ENCODE measurements at regions not wholly inside any gene's neighbourhood (a gene's known extent, or its start where the extent isn't known, plus 50 kb on each side); places are given as distances from the start of the nearest gene placed in this dataset.
A peak's percentile ranks its signal among the peaks of the same experiment; 100 is the strongest.

DNA sequence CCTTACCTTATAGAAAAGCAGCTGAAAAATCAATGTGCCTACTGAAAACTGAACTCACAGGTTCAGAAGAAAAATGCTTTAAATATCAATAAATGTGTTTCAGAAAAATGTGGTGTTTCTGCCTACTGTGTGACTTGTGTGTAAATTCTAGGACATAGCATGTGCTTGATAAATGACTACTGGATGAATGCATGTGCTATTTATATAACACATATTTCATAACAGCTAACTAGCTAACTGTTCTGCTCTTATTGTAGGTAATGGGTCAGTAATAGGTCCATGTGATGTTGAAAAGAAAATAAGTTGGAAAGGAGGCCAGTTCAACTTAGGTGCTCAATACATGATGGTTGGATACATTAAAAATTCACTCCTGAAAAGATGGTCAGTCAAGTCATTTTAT lies 993.0 kb upstream of the LCORL start:
- no peak for DNase-seq (ENCODE audit: low read depth in 4 of 4, low spot score in 2 of 4)

DNA sequence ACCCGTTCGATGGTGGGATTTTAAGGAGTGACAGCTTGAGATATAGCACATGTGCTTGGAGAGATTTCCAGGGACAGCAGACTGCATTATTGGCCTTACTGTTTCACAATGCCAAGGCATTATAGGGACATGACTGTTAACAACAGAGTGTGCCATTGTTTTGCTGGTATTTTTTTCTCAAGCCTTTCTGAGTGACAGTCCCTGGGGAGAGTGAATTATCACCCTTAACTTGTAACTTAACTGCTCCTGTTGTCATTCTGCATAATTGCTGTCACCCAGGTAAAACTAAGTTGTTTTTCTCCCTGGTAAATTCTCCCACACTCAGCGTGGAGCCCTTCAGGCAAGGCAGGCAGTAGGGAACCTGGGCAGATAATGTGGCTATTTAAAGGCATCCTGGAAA lies 989.2 kb upstream of the LCORL start:
- no peak for DNase-seq (ENCODE audit: low read depth in 4 of 4, low spot score in 2 of 4)

DNA sequence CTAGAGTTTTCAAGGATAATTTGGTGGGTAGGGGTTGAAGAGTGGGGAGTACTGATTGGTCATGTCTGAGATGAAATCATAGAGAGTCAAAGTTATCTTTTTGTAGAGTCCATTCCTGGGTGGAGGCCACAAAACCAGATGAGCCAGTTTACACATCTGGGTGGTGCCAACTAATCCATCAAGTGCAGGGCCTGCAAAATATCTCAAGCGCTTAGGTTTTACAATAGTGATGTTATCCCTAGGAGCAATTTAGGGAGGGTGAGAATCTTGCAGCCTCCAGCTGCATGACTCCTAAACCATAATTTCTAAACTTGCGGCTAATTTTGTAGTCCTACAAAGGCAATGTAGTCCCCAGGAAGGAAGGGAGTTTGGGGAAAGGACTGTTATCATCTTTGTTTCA lies 988.3 kb upstream of the LCORL start:
- no peak for DNase-seq (ENCODE audit: low read depth in 4 of 4, low spot score in 2 of 4)

DNA sequence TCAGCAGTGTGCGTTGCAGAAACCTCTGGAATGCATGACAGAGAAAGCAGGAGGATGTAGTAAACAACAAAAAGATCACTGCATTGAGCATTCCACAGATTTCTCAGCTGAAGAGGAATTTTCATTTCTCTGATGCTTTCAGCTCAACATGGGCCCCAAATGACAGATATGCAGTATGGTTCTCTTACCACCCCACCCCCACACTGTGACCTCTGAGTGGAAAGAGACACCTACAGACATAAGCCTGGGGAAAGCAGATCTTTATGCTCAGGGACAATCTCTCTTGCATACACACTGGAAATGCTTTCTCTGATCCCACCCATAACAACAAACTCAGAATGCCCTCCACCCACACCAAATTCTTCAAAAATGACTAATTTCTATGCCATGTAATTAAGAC lies 983.7 kb upstream of the LCORL start:
- no peak for DNase-seq (ENCODE audit: low read depth in 4 of 4, low spot score in 2 of 4)

DNA sequence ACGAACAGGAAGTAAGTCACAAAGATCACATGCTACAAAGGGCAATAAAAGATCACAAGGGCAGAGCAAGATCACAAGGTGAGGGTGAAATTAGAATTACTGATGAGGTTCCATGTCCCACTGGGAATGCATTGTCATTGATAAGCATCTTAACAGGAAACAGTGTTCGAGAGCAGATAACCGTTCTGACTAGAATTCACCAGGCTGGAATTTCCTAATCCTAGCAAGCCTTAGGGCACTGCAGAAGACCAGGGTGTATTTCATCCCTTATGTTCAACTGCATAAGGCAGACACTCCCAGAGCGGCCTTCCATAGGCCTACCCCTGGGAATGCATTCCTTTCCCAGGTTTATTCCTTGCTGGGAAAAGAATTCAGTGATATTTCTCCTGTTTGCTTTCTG lies 980.6 kb upstream of the LCORL start:
- no peak for DNase-seq (ENCODE audit: low read depth in 4 of 4, low spot score in 2 of 4)

DNA sequence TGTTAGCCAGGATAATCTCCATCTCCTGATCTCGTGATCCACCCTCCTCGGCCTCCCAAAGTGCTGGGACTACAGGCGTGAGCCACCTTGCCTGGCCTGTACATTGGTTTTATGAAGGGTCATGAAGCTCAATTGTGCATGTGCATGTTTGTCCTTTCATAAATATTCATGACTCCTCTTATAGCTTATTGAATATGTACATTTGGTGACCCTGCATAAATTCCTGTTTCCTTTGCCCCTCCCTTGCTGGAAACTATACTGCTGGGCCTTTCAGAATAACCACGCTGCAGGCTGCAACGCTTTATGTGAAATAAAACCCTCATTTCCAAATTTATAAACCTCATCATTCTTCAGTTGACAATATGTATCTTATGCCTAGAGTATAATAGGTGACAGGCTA lies 978.0 kb upstream of the LCORL start:
- DNase-seq (ENCODE audit: low read depth in 4 of 4, low spot score in 2 of 4): no peak

DNA sequence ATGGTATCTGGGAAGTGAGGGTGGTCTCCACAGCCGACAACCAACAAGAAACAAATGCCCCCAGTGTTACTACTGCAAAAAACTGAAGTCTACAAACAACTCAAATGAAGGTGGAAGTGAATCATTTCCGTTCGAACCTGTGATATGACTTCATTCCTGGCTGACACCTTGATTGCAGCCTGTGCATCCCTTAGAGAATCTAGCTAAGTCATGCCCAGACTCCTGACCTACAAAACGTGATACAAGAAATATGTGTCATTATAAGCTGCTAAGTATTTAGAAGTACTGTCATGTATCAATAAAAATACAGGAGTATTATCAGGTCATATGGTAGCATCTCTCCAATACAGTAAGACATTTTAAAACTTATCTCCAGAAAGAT lies 959.7 kb upstream of the LCORL start:
- no peak for DNase-seq (ENCODE audit: low read depth in 4 of 4, low spot score in 2 of 4)

DNA sequence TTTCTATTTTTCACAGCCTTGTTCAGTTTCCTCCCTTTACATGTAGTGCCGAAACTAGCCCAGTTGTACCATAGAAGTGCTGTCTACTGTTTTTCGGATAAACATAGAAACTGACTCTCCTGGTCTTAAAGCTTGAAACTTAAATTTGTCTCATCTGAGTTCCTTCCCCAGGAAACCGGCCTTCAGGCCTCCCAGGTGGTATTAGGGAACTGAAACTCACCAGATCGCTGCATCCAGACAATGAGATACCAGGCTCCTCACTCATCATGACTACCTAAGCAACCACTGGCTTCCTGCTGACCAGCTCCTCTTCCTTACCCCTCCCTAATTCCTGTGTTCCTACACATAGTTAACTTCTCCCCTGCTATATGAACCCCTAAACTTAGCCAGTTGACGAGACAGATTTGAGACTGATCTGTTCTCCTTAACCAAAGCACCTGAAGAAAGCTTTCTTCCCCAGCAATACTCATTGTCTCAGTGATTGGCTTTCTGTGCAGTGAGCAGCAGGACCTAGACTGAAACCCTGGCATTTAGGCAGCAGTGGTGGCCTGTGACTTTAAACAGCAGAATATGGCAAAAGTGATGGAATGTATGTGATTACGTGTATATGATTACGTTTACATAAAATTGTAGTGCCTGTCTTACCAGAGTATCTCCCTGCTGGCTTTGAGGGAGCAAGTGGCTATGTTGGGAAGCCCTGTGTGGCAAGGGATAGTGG lies 959.1 kb upstream of the LCORL start:
- no peak for DNase-seq (ENCODE audit: low read depth in 4 of 4, low spot score in 2 of 4)

DNA sequence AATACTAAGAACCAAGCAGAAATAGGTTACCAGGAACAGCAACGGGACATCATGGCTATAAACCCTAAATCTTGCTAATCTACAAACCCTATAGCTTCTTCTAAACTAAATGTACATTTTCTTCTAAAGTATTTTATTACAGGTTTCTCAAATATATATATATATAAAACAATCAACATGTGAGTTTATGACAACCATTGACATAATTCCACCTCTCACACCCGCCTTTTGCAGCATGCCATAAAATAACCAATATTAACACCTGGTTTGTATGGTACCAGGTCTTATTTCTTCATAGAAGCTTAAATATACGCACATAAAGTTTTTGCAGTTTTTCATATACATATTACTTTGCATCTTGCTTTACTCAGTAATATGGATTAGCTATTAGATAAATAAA lies 955.3 kb upstream of the LCORL start:
- no peak for DNase-seq (ENCODE audit: low read depth in 4 of 4, low spot score in 2 of 4)

DNA sequence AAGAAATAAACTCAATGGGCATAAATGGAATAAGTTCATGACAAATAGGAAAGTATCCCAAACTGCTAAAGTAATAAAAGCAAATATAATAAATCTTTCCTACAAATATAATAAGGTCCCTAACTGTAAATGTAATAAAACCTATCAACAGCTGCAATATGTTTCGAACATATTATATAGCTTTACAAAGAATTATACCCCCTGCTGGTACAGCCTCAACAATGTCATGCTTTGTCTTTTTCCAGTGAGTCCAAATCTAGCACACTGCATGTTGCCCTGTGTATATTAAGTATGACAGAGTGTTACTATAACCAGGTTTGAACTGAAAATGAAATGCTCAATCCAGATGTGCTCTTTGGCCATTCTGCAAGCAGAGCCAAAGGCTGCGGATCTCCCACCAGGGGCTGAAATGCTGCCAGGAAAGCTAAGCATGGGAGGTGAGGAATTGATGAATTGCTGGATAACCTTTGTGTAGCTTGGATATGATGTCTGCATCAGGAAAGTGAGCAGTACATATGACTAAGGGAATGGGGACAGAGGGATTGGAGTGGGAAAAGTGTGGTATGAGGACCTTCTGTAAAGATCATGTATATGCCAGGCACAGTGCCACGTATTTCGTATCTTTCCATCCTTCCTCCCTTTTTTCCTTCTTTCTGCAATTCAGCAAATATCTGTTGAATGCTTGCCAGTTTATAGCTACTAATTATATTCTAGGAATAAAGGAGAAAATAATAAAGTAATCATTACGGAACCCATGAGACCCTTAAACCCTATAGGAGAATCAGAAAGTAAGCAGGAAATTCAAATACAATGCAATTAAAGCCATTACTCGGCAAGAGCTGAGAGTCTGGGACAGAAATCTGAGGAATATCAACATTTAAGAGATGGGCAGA lies 954.6 kb upstream of the LCORL start:
- DNase-seq (ENCODE audit: low read depth in 4 of 4, low spot score in 2 of 4): no peak

DNA sequence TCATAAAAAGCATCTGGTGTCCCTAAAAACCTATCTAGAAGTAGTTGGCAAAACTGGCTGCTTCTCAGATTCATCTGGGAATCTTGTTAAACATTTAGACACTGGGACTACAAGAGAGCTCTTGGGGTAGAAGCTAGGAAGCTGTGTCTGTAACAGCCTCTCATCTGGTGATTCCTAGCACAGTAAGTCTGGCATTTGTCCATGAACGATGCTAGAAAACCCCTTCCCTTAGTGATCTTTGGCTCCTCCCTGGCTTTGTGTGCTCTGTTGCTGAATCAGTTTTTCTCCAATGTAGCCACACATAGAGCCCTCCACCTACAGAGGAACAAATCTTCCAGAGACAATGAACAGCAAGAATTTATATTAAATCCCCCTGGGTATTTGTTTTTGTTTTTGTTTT lies 951.7 kb upstream of the LCORL start:
- no peak for DNase-seq (ENCODE audit: low read depth in 4 of 4, low spot score in 2 of 4)

DNA sequence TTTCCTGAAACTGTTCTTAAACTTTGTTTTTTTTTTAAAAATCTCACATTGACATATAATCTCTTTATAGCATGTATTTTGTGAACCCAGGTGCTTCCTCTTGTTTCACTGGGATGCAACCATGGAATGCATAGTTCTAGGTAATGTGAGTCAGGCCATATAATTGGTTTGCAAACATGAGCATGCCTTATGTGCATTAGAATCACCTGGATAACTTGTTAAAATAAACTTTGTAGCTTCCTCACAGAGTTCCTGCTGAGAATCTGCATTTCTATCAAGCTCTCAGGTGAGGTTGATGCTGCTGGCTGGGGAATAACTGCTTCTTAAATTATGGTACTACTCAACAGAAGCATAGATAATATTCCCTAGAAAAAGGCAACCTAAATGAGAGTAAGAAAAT lies 940.3 kb upstream of the LCORL start:
- no peak for DNase-seq (ENCODE audit: low read depth in 4 of 4, low spot score in 2 of 4)

DNA sequence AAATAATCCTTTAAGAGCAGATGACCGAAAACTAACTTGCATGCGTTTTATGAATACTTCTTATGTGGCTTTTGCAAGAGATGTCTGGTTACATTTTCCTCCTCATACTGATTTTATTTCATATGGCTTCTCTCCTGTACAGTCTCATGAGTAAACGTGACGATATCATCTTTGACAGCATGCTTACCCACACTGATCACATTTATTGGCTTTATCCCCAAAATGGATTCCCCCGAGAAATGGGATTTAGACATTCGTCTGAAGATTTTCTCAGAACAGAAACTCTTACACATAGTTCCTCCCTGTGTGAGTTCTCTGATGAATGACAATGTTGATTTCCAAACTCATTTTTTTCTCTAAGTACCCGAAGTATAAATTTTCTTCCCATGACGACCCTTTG lies 939.7 kb upstream of the LCORL start:
- DNase-seq (ENCODE audit: low read depth in 4 of 4, low spot score in 2 of 4): no peak

DNA sequence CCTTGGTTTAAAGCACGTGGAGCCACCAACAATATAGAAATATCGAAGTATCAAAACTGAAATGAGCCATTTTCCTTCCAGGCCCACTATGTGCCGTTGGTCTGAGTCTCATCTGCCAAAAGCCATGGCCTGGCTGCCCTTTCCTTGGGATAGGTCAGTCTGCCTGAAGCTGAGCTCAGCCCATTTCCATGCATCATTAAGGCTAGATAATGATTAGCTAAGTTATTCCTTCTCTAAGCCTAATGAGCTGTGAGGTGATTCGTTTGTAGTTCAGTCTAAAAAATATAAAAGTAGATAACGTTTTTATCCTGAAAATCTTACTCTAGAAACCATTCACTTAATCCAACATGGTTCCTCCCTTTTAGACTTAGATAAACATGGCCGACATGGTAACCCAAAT lies 936.2 kb upstream of the LCORL start:
- DNase-seq (ENCODE audit: low read depth in 4 of 4, low spot score in 2 of 4): peak in 1 of 4 donors; percentile 19

DNA sequence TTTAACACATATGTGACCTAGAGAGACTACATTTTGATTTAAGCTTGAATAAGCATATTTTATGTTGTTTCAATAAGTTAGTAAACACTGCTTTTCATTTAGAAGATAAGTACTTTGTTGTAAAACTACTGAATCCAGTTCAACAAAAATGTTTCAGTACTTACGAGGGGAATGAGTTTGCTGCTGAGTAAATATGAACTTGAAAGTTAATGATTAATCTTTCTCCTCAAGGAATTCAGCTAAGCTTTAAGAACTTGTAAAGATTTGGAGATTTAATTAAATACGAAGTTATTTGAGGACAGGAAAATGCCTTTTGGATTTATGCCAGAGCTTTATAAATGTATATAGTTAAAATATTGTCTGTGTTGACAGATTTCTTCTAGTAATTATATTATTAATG lies 933.0 kb upstream of the LCORL start:
- no peak for DNase-seq (ENCODE audit: low read depth in 4 of 4, low spot score in 2 of 4)

DNA sequence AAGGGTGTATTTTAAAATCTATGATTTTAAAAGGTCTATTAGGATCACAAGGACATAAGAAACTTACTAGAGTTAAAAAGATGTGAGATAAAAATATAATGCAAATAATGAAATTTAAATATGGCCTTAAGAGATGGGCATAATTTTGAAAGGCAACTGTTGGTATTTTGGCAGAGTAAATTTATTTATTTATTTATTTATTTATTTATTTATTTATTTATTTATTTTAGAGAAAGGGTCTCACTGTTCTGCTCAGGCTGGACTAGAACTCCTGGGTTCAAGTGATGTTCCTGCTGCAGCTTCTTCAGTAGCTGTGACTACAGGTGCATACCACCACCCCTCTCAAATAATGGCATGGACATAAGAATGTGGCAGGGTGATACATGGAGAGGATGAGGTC lies 932.1 kb upstream of the LCORL start:
- no peak for DNase-seq (ENCODE audit: low read depth in 4 of 4, low spot score in 2 of 4)

DNA sequence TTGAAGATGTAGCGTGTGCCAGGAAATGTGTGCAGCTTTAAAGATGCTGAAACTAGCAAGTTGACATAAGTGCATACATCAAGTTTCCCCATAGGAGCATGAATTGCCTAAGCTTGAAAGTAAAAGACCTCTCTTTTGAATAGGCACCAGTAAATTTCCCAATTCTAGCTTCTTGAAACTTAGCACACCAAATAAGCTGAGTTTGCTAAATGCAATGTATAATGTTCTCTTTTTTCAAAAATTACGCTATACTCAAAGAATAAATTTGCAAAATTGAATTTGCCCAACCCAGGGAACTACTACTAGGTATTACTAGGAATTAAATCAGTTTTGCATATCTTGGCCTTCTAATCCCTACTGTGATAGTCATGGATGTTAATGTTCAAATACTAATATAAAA lies 923.9 kb upstream of the LCORL start:
- no peak for DNase-seq (ENCODE audit: low read depth in 4 of 4, low spot score in 2 of 4)

DNA sequence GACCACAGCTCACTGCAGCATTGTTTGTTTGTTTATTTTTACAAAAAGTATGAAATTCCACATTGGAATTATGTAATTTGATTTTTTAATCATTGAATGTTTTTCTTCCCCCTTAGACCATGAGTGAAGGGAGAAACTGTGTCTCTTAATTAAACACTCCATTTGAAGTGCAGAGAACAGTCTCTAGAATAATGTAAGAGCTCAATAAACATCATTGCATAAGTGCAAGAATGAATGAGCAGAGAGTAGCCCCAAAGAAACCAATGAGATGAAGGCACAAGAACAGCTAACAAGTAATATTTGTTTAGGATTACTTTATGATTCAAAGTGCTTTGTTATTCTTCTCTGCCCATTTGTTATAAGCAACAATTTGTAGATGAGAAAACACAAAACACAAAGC lies 921.3 kb upstream of the LCORL start:
- DNase-seq (ENCODE audit: low read depth in 4 of 4, low spot score in 2 of 4): no peak

DNA sequence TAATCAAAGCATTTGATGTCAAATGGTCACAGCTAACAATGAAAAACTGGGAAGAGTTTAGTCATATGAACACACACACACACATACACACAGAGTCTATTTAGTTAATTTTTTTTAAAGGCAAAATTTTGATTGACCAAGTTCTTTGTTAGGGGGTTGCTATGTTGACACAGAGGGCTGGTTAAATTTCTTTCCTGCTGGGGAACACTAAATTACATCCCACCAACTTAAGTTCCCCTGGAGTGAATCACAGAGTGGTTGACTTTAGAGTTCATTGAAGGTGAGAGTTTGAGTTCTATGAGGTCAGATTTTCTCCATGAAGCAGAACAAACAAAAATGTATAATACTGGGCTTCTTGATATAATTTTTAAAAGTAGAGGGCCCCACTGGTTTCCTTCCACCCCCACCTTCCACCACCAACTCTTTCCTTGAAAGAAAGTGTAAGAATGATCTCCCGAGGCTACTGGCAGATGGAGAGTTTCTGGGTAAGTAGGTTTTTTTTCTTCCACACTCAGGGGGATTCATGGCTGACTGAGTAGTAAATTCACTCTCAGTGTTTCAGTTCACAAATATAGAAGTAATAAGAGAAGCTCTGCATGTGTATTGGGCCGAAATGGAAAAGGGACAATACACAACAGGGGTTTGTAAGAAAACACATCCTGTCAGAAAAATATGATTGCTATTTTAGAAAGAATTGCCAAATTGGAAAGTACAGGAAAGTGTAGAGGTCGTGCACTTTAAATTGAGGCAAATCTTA lies 917.0 kb upstream of the LCORL start:
- no peak for DNase-seq (ENCODE audit: low read depth in 4 of 4, low spot score in 2 of 4)

DNA sequence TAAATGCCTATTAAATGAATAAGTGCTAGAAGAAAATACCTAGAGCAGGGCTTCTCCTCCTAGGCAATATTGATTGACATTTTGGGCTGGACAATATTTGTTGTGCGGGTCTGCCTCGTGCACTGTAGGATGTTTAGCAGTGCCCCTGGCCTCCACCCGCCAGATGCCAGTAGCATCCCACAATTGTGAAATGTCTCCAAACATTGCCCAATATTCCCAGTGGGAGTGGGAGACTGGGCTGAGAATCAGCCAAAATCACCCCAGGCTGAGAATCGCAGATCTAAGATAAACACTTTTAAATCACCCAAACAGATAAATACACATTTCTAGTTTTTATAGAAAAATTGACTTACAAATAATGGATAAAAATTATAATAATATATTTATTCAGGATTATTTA lies 916.2 kb upstream of the LCORL start:
- no peak for DNase-seq (ENCODE audit: low read depth in 4 of 4, low spot score in 2 of 4)

DNA sequence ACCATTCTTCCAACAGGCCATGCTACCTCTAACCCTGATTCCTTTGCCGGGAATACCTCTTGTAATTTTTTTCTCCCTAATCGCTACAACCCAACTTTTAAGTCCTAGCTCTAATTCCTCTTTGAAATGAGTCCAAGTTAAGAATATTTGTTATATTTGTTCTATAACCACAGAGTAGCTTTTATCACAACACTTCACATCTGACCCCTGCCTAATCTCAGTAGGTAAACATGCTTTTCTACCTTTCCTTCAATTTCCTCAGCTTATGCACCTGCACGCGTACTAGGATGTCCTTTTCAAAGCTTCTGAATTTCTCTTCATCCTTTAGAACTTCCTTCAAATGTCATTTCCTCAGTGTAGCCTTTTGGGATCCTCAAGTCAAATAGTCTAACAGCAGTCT lies 915.5 kb upstream of the LCORL start:
- no peak for DNase-seq (ENCODE audit: low read depth in 4 of 4, low spot score in 2 of 4)

All from left renal cortex interstitium (tissue), 4 donors.